NCI-H82 treated with DMSO at 0.1 percent for 48 hours (cell line): ENCODE measurements at regions not wholly inside any gene's neighbourhood (a gene's known extent, or its start where the extent isn't known, plus 50 kb on each side); places are given as distances from the start of the nearest gene placed in this dataset.

Experiments
- DNase-seq: peaks from one replicate; lab custom pipeline; 2025; ENCODE audit not compliant: unreplicated experiment; lab: John Stamatoyannopoulos, UW

GRCh38 chr1:4557949-4558348, 96.5 kb upstream of the AJAP1 start:
- DNase-seq = no peak

- DNase-seq = no peak
These were observed 93.2 kb upstream of the AJAP1 start for GRCh38 chr1:4561205-4561604.

GRCh38 chr1:4562321-4562720, 92.1 kb upstream of the AJAP1 start:
- DNase-seq = no peak

- no peak for DNase-seq
These were observed 90.8 kb upstream of the AJAP1 start for GRCh38 chr1:4563586-4563985.

- no peak for DNase-seq
These were observed 90.4 kb upstream of the AJAP1 start for GRCh38 chr1:4564051-4564450.

- no peak for DNase-seq
These were observed 89.2 kb upstream of the AJAP1 start for GRCh38 chr1:4565166-4565565.

GRCh38 chr1:4565801-4566449, 88.5 kb upstream of the AJAP1 start:
- no peak for DNase-seq

GRCh38 chr1:4571263-4571662, 83.1 kb upstream of the AJAP1 start:
- DNase-seq = no peak

GRCh38 chr1:4573526-4573925, 80.9 kb upstream of the AJAP1 start:
- DNase-seq = no peak

GRCh38 chr1:4581807-4582206, 72.6 kb upstream of the AJAP1 start:
- no peak for DNase-seq

GRCh38 chr1:4584449-4584848, 70.0 kb upstream of the AJAP1 start:
- peak; percentile 53 for DNase-seq

- DNase-seq = no peak
These were observed 69.2 kb upstream of the AJAP1 start for GRCh38 chr1:4585216-4585615.

GRCh38 chr1:4585705-4586104, 68.7 kb upstream of the AJAP1 start:
- DNase-seq = no peak

GRCh38 chr1:4586611-4587160, 67.7 kb upstream of the AJAP1 start:
- DNase-seq = no peak

GRCh38 chr1:4587721-4588120, 66.7 kb upstream of the AJAP1 start:
- no peak for DNase-seq

- no peak for DNase-seq
These were observed 63.7 kb upstream of the AJAP1 start for GRCh38 chr1:4590756-4591155.

- no peak for DNase-seq
These were observed 62.5 kb upstream of the AJAP1 start for GRCh38 chr1:4591926-4592325.

- DNase-seq = no peak
These were observed 61.3 kb upstream of the AJAP1 start for GRCh38 chr1:4593106-4593505.

- no peak for DNase-seq
These were observed 60.0 kb upstream of the AJAP1 start for GRCh38 chr1:4594286-4594991.

GRCh38 chr1:4595341-4596225, 58.8 kb upstream of the AJAP1 start:
- no peak for DNase-seq

GRCh38 chr1:4596486-4596885, 57.9 kb upstream of the AJAP1 start:
- DNase-seq = no peak

- DNase-seq = no peak
These were observed 57.4 kb upstream of the AJAP1 start for GRCh38 chr1:4597020-4597419.
